ENCODE measurements at regions not wholly inside any gene's neighbourhood (a gene's known extent, or its start where the extent isn't known, plus 50 kb on each side); places are given as distances from the start of the nearest gene placed in this dataset.

- Histone ChIP-seq H3K27me3 (ENCODE audit: control insufficient read depth in 4 of 4, insufficient read depth in 4 of 4, low read length in 3 of 4) (no peaks in the 10 kb centered on the region), H3K9me3 (ENCODE audit: control insufficient read depth in 4 of 4, low read length in 3 of 4) (no peaks in the 10 kb centered on the region), H3K4me1 (ENCODE audit: control insufficient read depth in 4 of 4, insufficient read depth in 4 of 4, low read length in 3 of 4) (no peaks in the 10 kb centered on the region), H3K27ac (ENCODE audit: low read depth in 1 of 2, low read length in 2 of 2) (no peak overlapping the region), H3K9ac (ENCODE audit: low read depth in 1 of 2, low read length in 2 of 2) (no peak overlapping the region), H3K36me3 (ENCODE audit: control insufficient read depth in 4 of 4, insufficient read depth in 3 of 4, low read depth in 1 of 4, low read length in 3 of 4) (no peaks in the 10 kb centered on the region), H3K4me3 (ENCODE audit: low read depth in 1 of 3, low read length in 3 of 3) (no peak overlapping the region)
- WGBS, result 82% methylated on average over 3 of the region's 3 CpGs
- TF ChIP-seq FOXA2 (IDR thresholded peaks at IDR 0.05) (no peak), FOXA1 (IDR thresholded peaks at IDR 0.05) (no peak), EGR1 (IDR thresholded peaks at IDR 0.05; ENCODE audit: low read depth in 2 of 2) (no peak), RXRA (IDR thresholded peaks at IDR 0.05) (no peak), JUND (IDR thresholded peaks at IDR 0.05) (no peak), SP1 (IDR thresholded peaks at IDR 0.05) (no peak), YY1 (IDR thresholded peaks at IDR 0.05) (no peak), REST (IDR thresholded peaks at IDR 0.05) (no peak), CTCF (IDR thresholded peaks at IDR 0.05; ENCODE audit: low read depth, low read length, missing input control) (no peak), HNF4A (conservative IDR thresholded peaks at IDR 0.05) (no peak), NR2F2 (IDR thresholded peaks at IDR 0.05) (no peak), GABPA (IDR thresholded peaks at IDR 0.05 in 1 of 2, conservative IDR thresholded peaks at IDR 0.05 in 1 of 2) (no peak), ATF3 (IDR thresholded peaks at IDR 0.05) (no peak), RAD21 (IDR thresholded peaks at IDR 0.05) (no peak), TAF1 (conservative IDR thresholded peaks at IDR 0.05) (no peak), HNF4G (IDR thresholded peaks at IDR 0.05) (no peak)
- no peak for DNase-seq (ENCODE audit: low spot score)
Observed at GRCh38 chr13:89828506-89828905, 1519.0 kb upstream of the MIR17HG start.

- H3K27me3 ChIP-seq (ENCODE audit: control insufficient read depth in 4 of 4, insufficient read depth in 4 of 4, low read length in 3 of 4), result no peaks in the 10 kb centered on the region
- H3K36me3 ChIP-seq (ENCODE audit: control insufficient read depth in 4 of 4, insufficient read depth in 3 of 4, low read depth in 1 of 4, low read length in 3 of 4), result no peaks in the 10 kb centered on the region
- no peak for DNase-seq (ENCODE audit: low spot score)
- no peaks in the 10 kb centered on the region for H3K9me3 ChIP-seq (ENCODE audit: control insufficient read depth in 4 of 4, low read length in 3 of 4)
- no peak for TF ChIP-seq ZBTB33 (IDR thresholded peaks at IDR 0.05)
- no peak for TF ChIP-seq RXRA (IDR thresholded peaks at IDR 0.05)
- no peak for TF ChIP-seq ATF3 (IDR thresholded peaks at IDR 0.05)
- no peak for TF ChIP-seq RAD21 (IDR thresholded peaks at IDR 0.05)
- TF ChIP-seq YY1 (IDR thresholded peaks at IDR 0.05), result no peak
- no peak for TF ChIP-seq FOXA1 (IDR thresholded peaks at IDR 0.05)
- TF ChIP-seq HNF4G (IDR thresholded peaks at IDR 0.05), result no peak
- no peak for TF ChIP-seq TAF1 (conservative IDR thresholded peaks at IDR 0.05)
- no peak overlapping the region for H3K9ac ChIP-seq (ENCODE audit: low read depth in 1 of 2, low read length in 2 of 2)
- no peak overlapping the region for H3K4me3 ChIP-seq (ENCODE audit: low read depth in 1 of 3, low read length in 3 of 3)
- no peak overlapping the region for H3K27ac ChIP-seq (ENCODE audit: low read depth in 1 of 2, low read length in 2 of 2)
- WGBS, result 61% methylated on average over 3 of the region's 3 CpGs
- H3K4me1 ChIP-seq (ENCODE audit: control insufficient read depth in 4 of 4, insufficient read depth in 4 of 4, low read length in 3 of 4), result no peaks in the 10 kb centered on the region
Observed at GRCh38 chr13:89831157-89831556, 1516.3 kb upstream of the MIR17HG start.

All from liver (tissue), 8 donors.